H1 (cell line): ENCODE measurements at regions not wholly inside any gene's neighbourhood (a gene's known extent, or its start where the extent isn't known, plus 50 kb on each side); places are given as distances from the start of the nearest gene placed in this dataset.

Experiments used
- ATF2 ChIP-seq: IDR thresholded peaks from 2 replicates; pipeline ENCODE4 v1.6.1; 2012; ENCODE audit warnings: low read length, inconsistent platforms
- BACH1 ChIP-seq: IDR thresholded peaks from 2 replicates; pipeline ENCODE4 v1.6.1; 2012; ENCODE audit warnings: low read length, improper control_type of control experiment
- CHD1 ChIP-seq: IDR thresholded peaks from 2 replicates; pipeline ENCODE4 v1.6.1; 2012; ENCODE audit warnings: low read depth, low read length, improper control_type of control experiment
- CHD7 ChIP-seq: fragments of 300-600 bp; sonication (generic); IDR thresholded peaks from 2 replicates; pipeline ENCODE4 v1.7.1; 2012; ENCODE audit warnings: low read length, moderate library complexity, mild to moderate bottlenecking, inconsistent platforms; ENCODE audit not compliant: insufficient replicate concordance
- EGR1 ChIP-seq: IDR thresholded peaks from 2 replicates; pipeline ENCODE4 v1.6.1; 2011; ENCODE audit warnings: low read depth, low read length, borderline replicate concordance
- EZH2 ChIP-seq: fragments of 200-600 bp; sonication (generic); IDR thresholded peaks from 2 replicates; pipeline ENCODE4 v1.7.1; 2012; ENCODE audit warnings: low read depth, mild to moderate bottlenecking, moderate library complexity, low read length, inconsistent platforms; ENCODE audit not compliant: severe bottlenecking
- POLR2A ChIP-seq, 2 experiments: IDR thresholded peaks; 1 replicate in 1 of 2; 2 replicates in 1 of 2; pipeline ENCODE4 v1.6.1; 2011; ENCODE audit warnings: low read depth in 2 of 2, low read length in 2 of 2, mild to moderate bottlenecking in 2 of 2; ENCODE audit errors: control extremely low read depth in 1 of 2
- POLR2AphosphoS5 ChIP-seq: IDR thresholded peaks from 2 replicates; pipeline ENCODE4 v1.6.1; 2011; ENCODE audit warnings: low read depth, low read length
- TF ChIP-seq, protein P1 (sequence below), 3 experiments: IDR thresholded peaks; 1 replicate in 2 of 3; 2 replicates in 1 of 3; pipeline versions ENCODE4 v1.5.1 to v1.6.1; 2011; ENCODE audit warnings: low read length in 3 of 3, mild to moderate bottlenecking in 3 of 3, inconsistent platforms in 2 of 3, low read depth in 1 of 3, moderate library complexity in 1 of 3; ENCODE audit not compliant: insufficient read depth in 1 of 3; ENCODE audit errors: control extremely low read depth in 1 of 3
- TF ChIP-seq, protein P2 (sequence below): IDR thresholded peaks from 2 replicates; pipeline ENCODE4 v1.6.1; 2011; ENCODE audit warnings: low read length, improper control_type of control experiment
- TF ChIP-seq, protein P3 (sequence below): IDR thresholded peaks from 2 replicates; pipeline ENCODE4 v1.6.1; 2012; ENCODE audit warnings: inconsistent platforms

- TF ChIP-seq, protein P1, sequence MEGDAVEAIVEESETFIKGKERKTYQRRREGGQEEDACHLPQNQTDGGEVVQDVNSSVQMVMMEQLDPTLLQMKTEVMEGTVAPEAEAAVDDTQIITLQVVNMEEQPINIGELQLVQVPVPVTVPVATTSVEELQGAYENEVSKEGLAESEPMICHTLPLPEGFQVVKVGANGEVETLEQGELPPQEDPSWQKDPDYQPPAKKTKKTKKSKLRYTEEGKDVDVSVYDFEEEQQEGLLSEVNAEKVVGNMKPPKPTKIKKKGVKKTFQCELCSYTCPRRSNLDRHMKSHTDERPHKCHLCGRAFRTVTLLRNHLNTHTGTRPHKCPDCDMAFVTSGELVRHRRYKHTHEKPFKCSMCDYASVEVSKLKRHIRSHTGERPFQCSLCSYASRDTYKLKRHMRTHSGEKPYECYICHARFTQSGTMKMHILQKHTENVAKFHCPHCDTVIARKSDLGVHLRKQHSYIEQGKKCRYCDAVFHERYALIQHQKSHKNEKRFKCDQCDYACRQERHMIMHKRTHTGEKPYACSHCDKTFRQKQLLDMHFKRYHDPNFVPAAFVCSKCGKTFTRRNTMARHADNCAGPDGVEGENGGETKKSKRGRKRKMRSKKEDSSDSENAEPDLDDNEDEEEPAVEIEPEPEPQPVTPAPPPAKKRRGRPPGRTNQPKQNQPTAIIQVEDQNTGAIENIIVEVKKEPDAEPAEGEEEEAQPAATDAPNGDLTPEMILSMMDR (IDR thresholded peaks at IDR 0.05; ENCODE audit: control extremely low read depth in 1 of 3, insufficient read depth in 1 of 3, low read depth in 1 of 3, low read length in 3 of 3), result no peak
- no peak for TF ChIP-seq POLR2AphosphoS5
- no peak for TF ChIP-seq CHD1
- TF ChIP-seq EZH2, result no peak
- TF ChIP-seq POLR2A (IDR thresholded peaks at IDR 0.05; ENCODE audit: control extremely low read depth in 1 of 2, low read depth in 2 of 2, low read length in 2 of 2), result no peak
- TF ChIP-seq, protein P2, sequence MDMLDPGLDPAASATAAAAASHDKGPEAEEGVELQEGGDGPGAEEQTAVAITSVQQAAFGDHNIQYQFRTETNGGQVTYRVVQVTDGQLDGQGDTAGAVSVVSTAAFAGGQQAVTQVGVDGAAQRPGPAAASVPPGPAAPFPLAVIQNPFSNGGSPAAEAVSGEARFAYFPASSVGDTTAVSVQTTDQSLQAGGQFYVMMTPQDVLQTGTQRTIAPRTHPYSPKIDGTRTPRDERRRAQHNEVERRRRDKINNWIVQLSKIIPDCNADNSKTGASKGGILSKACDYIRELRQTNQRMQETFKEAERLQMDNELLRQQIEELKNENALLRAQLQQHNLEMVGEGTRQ, result no peak
- no peak for TF ChIP-seq EGR1
- TF ChIP-seq BACH1, result no peak
- TF ChIP-seq, protein P3, sequence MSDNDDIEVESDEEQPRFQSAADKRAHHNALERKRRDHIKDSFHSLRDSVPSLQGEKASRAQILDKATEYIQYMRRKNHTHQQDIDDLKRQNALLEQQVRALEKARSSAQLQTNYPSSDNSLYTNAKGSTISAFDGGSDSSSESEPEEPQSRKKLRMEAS, result no peak
- TF ChIP-seq ATF2, result no peak
- no peak for TF ChIP-seq CHD7
Observed at GRCh38 chr1:87684713-87685205, 356.1 kb downstream of the LMO4 start.
